GM20000 (cell line): ENCODE measurements at regions not wholly inside any gene's neighbourhood (a gene's known extent, or its start where the extent isn't known, plus 50 kb on each side); places are given as distances from the start of the nearest gene placed in this dataset.

Experiments
- DNase-seq: peaks from one replicate; pipeline ENCODE4 v3.0.0; 2012; ENCODE audit warnings: low spot score
- TF ChIP-seq, protein P1 (sequence below): IDR thresholded peaks from 2 replicates; pipeline ENCODE4 v1.5.1; 2012; ENCODE audit warnings: mild to moderate bottlenecking, control low read depth; ENCODE audit errors: extremely low read depth, missing control alignments

DNA sequence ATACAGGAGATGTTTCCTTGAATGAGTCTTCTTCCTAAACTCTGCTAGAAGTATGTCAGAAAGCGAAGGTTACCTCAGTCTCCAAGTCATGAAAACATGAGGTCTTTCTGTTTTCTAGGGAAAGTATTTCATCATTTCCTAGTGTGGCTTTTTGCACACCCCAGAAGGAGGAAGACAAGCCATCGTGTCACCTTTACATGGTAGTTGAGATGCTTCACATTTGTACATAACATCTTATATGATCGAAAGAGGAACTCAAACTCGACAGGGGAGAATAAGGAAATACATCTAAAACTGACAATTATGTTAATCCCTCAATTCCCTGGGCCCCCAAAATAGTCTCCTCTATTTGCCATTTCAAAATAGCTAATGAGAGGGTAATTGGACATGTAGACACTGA, 214.1 kb upstream of the PLEKHG7 start:
- TF ChIP-seq, protein P1, sequence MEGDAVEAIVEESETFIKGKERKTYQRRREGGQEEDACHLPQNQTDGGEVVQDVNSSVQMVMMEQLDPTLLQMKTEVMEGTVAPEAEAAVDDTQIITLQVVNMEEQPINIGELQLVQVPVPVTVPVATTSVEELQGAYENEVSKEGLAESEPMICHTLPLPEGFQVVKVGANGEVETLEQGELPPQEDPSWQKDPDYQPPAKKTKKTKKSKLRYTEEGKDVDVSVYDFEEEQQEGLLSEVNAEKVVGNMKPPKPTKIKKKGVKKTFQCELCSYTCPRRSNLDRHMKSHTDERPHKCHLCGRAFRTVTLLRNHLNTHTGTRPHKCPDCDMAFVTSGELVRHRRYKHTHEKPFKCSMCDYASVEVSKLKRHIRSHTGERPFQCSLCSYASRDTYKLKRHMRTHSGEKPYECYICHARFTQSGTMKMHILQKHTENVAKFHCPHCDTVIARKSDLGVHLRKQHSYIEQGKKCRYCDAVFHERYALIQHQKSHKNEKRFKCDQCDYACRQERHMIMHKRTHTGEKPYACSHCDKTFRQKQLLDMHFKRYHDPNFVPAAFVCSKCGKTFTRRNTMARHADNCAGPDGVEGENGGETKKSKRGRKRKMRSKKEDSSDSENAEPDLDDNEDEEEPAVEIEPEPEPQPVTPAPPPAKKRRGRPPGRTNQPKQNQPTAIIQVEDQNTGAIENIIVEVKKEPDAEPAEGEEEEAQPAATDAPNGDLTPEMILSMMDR, result no peak
- DNase-seq, result no peak

DNA sequence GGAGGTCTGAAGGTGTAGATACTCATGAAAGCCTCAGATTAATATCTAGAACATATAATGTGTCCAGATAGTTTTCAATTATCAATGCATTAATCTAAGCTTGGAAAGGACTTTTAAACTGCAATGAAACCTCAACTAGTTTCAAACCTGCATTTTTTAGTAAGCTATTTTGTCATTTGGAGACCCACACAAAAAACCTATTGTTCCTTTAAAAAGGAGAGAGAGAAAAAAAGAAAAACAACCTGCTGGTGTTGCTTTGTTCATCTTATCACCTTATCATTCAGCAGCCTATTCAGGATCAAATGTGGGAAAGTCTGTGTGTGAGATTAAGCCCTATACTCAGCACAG, 215.7 kb upstream of the PLEKHG7 start:
- TF ChIP-seq, protein P1, result no peak
- no peak for DNase-seq

DNA sequence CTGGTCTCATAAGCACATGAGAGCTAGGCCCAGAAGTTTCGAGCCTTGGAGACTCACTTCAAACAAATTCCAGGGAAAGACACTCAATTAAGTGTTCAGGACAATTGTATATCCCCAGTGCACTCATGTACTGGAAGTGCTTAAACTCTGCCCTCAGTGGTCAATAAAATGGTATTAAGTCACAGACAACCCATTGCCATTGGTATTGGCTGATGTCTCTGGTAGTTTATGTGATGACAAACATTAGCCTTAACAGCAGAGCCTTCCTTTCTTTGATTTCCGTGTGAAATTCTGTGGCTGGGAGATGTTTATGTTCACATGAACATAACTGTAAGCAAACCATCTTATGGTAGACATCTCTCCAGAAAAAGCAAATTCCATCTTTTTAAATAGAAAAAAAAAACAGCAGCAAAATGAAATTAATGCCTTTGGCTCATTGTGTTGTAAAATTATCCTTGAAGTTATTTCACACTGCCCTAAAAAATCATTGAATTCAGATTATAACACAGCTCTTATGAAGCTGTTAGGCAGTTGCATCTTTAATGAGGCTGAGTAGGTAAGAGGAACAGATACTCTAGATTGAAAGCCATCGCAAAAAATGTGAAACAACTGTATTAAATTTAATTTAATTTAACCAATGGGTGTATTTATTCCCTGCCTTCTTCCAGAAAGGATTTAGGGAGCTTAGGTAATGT, 216.2 kb upstream of the PLEKHG7 start:
- no peak for DNase-seq
- TF ChIP-seq, protein P1, result no peak

DNA sequence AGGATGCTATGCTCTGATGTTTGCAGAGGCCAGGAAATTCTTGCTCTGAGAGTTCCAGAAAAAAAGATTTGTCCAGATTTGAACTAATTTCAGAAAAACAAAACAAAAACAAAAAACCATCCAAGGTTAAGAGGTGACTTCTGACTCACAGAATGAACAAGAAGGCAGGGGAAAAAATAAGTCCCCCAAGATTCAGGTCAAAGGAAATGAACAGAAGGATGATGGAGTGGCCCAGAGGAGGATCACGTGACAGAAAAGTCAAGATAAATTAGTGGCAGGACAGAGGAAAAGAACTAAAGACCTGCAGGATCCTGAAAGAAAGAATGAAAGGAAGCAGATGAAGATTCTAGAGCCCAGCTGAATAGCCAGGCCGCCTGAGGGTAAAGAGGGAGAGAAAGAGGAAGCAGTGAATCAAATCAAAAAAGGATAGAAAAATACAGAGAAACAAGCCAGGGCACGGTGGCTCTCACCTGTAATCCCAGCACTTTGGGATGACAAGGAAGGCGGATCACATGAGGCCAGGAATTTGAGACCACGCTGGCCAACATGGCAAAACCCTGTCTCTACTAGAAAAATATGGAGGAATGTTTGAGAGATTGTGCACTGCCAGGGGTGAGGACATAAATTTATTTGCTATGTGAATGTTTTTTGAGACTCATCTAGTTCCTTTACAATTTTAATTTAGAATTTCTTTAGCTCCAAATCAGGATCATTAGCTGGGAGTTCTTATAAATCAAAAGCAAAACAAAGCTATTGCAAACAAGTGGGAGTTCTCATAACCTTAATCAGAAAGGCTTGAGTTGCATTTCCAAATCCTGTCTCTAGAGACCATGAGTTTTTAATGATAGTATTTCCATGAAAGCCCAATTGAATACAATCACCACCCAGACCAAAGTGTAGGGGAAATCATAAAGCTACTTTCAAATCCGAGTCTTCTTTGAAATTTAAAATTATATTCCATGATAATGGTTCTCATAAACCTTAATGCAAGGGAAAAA, 217.1 kb upstream of the PLEKHG7 start:
- TF ChIP-seq, protein P1, result no peak
- DNase-seq, result no peak

DNA sequence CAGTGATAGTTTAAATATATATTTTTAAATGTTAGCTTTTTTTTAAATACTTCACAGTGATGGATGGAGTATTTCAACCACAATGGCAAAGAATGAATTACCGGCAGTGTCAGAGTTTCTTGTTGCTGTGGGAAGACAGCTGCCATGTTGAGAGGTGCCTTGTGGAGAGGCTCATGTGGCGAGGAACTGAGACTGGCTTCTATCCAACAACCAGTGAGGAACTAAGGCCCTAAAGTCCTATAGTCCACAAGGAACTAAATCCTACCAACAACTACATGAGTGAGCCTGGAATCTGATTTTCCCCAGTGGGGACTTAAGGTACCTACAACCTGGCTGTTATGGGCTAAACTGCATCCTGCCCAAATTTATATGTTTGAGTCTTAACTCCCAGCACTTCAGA, 220.2 kb upstream of the PLEKHG7 start:
- TF ChIP-seq, protein P1, result no peak
- no peak for DNase-seq

DNA sequence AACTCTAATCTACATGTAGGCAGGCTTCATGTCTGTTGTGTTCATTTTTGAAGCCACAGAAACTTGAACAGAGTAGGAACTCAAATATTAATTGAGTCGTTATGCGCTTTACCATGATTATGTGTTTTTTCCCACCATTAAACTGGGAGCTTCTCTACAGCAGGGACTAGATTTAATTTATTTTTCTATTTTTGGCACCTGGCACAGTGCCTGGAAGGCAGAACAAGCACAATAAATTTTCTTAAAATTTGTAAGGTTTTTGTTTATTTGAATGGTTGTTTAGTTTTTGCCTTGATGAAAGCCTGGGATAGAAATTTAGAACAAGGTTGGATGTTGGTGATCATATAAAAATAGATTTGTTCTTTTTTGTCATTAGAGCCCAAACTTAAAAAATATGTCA, 221.7 kb upstream of the PLEKHG7 start:
- no peak for DNase-seq
- TF ChIP-seq, protein P1, result no peak

DNA sequence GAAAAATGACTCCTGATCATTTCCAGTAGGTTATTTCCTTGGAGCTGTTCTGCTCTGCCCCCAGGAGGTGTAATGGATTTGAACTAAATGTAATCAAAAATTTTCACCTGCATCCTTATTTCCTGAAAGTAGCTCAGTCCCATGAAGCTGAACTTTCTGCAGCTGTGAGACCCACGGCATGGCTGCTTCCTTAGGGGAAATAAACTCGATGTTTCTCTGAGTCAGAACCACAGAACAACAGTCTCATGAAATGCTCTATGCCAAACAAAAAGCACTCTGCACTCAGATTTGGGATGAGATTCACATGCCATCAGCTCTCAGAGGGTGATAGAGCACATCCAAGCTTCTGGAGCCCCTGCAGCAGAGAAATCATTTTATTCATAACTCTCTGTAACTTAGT, 224.1 kb upstream of the PLEKHG7 start:
- TF ChIP-seq, protein P1, result no peak
- DNase-seq, result no peak
